NCI-H1417 (cell line): ENCODE measurements at regions not wholly inside any gene's neighbourhood (a gene's known extent, or its start where the extent isn't known, plus 50 kb on each side); places are given as distances from the start of the nearest gene placed in this dataset.
"Not testable (repeated sequence)": the region's sequence is repeated elsewhere in the genome, so short reads cannot be mapped to it uniquely, and the experiment has no call there.

ENCODE experiments used
- DNase-seq, 3 experiments: peaks; one replicate each; lab custom pipeline; 2025; lab: John Stamatoyannopoulos, UW

GRCh38 chr3:164467007-164467406 is 611.3 kb downstream of the SI start:
- no peak for DNase-seq

- DNase-seq = no peak
Observed at GRCh38 chr3:164465172-164465571, 613.1 kb downstream of the SI start.

DNA sequence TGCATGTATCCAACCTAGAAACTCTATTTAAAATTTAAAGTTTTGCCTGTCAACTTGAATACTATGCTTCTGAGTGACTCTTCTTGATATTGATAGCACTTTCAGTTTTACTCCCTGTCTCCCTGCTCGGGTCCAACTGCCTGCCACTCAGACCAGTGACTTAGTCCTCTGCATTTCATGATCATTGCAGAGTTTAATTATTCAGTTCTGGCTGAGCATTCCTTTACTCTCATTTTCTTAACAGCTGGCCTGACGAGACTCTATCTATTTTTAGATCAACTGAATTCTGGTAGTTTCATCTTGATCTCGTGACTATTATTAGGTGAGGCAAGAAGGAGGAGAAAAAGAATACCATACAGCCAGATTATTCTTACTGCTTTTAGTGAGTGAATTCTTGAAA is 617.4 kb downstream of the SI start:
- DNase-seq = no peak

- peak in 1 of 3 experiments; percentile 44 for DNase-seq
Observed at GRCh38 chr3:164459521-164460151, 618.7 kb downstream of the SI start.

- DNase-seq = no peak
Observed at GRCh38 chr3:164458986-164459385, 619.3 kb downstream of the SI start.

DNA sequence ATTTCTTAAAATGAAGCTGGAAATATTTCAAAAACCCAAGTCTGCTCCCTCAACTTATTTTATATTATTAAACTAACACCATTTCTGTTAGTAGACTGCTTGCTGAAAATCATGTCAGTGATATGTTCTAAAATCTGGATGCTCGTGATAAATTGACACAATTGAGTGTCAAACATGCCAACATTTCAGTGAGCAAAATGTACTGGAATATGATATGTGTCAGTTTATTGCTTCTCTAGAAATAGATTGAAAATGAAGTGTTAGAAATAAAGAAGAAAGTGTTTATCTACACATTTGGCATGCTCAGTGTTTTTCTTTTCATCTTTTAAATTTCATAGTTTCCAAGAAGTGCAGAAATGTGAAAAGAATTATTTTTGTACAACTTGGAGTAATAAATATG is 624.6 kb downstream of the SI start:
- no peak for DNase-seq

DNA sequence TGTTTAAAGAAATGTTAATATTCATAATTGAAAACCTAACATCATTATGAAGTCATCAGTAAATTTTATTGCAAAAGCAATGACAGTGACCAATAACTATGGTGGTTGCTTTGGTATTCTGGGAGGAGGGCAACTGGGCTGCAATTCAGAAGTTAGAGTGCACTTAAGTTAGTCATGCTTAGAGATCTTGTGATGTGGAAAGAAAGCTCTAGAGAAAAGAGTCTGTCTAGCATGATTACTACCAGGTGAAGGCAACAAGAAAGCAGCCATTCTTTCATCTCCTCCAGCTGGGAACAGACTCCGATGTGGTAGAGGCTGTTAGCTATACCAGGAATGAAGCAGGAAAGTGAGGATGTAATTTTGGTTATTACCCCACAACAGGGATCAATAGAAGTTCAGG is 625.6 kb downstream of the SI start:
- no peak for DNase-seq

GRCh38 chr3:164451072-164451910 is 627.0 kb downstream of the SI start:
- DNase-seq = no peak

GRCh38 chr3:164450276-164450905 is 627.9 kb downstream of the SI start:
- DNase-seq = no peak

GRCh38 chr3:164419220-164419619 is 659.1 kb downstream of the SI start:
- no peak for DNase-seq

DNA sequence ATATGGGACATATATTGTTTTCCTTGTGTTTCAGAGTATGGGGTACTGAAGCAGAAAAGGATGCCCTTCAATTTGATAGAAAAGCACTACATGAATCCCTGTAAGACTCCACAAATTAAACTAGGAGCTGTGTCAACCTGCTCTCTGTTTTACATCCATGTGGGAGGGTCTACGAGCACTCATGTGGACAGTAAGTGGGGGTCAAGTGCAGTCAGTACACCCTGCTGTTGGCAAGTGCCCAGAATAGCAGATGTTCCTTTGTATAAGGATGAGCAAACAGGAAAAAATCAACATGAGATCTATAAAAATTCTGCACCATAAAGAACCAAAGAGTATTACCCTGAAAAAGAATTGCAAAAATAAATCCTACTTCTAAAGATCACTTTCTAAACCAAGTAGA is 659.9 kb downstream of the SI start:
- DNase-seq = peak; percentile 82 to 99 (median 93)

DNA sequence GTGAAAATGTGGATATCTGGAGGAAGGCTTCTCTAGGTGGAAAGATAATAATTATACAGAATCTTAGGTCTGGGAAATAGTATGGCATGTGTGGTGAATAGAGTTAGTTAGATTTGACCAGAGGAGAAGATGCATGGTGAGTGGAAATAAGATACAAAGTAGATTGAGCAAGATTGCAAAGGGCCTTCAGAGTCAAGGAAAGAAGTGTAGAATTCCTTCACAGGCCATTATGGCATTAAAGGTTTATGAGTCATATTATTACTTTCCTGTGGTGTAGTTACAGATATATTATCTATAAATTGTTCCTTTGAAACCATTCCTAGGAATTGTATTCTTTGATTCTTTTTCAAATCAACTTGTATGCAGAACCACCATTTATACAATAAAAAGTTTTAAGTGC is 660.3 kb downstream of the SI start:
- DNase-seq = no peak

GRCh38 chr3:164416491-164417222 is 661.6 kb downstream of the SI start:
- DNase-seq = no peak

DNA sequence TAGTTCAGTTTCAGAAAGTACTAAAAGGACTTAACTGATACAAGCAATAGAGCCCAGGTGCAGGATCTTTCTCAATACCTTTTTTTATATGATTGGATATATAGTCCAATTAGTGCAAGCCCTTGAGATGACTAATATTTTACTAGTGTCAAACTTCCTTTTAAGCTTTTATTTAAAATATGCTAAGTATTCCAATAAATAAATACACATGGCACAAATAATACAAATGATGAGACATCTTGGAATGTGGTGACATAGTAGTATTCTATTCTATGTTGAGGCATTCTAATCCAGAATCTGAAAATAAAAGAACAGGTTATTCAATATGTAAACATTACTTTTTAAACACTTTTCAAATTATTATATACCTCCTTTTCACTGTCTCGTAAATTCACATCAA is 670.0 kb downstream of the SI start:
- DNase-seq = no peak

GRCh38 chr3:164407111-164407510 is 671.2 kb downstream of the SI start:
- DNase-seq = no peak

GRCh38 chr3:164406281-164406680 is 672.0 kb downstream of the SI start:
- DNase-seq = peak in 1 of 3 experiments; percentile 5

GRCh38 chr3:164401923-164402322 is 676.4 kb downstream of the SI start:
- no peak for DNase-seq

GRCh38 chr3:164401440-164401839 is 676.9 kb downstream of the SI start:
- DNase-seq = not testable (repeated sequence)

- no peak for DNase-seq
Observed at GRCh38 chr3:164397462-164397861, 680.8 kb downstream of the SI start.

DNA sequence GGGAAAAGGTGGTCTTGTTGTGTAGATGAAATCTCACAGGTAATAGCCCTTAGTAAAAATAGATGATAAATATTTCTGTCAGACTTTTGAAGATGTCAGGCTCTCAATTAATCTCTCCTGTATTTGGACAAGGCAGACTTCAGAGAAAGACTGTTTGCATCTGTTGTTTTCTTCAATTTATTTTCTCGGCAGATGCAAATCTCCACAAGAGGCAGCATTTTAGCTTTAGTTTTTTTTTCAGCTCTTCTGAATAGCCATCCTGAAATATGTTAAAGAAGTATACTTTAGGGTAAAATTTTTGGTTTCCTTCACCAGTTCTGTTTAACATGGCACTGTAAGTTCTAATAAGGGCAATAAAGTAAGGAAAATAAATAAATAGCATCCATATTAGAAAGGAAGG is 685.1 kb downstream of the SI start:
- no peak for DNase-seq

DNA sequence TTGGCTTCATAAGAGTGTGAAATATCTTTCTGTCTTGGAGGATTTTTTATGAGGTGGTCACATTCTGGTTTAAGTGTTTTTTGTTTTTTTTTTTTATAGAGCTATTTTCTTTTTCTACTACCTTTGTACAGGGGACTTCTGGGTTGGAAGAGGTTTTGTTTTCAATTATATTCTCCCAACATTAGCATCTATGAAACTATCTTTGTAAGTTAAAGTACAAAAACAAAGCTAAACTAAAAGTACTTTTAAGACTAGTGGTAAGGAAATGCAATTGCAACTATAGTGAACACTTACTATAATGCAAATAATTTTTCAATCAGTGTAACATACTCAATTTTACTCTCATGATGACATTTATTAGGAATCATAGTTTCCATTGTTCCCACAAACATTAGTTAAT is 688.2 kb downstream of the SI start:
- DNase-seq = no peak

DNA sequence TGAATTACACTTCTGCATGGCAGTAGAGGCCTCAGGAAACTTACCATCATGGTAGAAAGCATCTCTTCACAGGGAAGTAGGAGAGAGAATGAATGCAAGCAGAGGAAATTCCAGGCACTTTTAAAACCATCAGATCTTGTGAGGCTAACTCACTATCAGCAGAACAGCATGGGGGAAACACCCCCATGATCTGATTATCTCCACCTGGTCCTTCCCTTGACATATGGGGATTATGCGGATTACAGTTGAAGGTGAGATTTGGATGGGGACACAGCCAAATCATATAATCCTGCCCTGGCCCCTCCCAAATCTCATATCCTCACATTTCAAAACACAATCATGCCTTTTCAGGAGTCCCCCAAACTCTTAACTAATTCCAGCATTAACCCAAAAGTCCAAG is 691.1 kb downstream of the SI start:
- no peak for DNase-seq

DNA sequence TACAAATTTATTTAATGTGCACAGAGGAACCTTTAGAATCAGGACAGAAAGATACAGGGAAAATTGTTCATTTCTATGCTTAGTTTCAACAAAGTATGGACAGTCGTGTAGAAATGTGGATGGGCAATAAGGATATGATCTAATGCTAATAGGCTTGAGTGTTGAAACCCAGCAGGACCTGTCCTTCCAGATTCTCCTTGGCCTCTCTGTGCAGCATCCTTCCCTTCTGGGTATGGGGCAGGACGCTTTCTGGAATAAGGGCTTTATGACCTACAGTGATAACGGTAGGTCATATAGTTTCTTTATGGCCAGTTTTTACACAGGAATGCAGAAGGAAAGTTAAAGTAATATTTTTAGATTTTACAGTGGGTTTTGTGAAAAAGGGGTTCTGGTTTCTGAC is 698.1 kb downstream of the SI start:
- DNase-seq = no peak
